ENCODE measurements at regions not wholly inside any gene's neighbourhood (a gene's known extent, or its start where the extent isn't known, plus 50 kb on each side); places are given as distances from the start of the nearest gene placed in this dataset.

DNA sequence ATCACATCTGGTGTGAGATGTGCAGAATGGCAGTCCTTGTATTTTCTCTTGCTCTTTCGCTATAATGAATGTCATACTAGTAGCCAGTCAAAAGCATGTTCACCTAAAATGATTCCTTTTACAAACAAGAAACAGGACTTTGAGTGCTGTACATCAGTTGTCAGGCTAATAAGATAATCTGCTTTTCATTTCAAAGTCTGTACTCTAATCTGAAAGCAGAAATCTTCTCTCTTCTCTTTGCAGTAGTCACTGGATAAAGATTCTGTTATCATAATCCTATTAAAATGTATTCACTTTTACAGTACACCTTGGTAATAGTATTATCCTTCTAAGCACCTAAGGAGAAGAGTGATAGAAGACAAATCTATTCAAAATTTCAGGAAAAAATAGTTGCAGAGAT, 300.1 kb downstream of the MFSD1 start:
- H3K27ac Mint-ChIP-seq (ENCODE audit: unreplicated experiment) = no peak overlapping the region
- TF ChIP-seq, protein P1, sequence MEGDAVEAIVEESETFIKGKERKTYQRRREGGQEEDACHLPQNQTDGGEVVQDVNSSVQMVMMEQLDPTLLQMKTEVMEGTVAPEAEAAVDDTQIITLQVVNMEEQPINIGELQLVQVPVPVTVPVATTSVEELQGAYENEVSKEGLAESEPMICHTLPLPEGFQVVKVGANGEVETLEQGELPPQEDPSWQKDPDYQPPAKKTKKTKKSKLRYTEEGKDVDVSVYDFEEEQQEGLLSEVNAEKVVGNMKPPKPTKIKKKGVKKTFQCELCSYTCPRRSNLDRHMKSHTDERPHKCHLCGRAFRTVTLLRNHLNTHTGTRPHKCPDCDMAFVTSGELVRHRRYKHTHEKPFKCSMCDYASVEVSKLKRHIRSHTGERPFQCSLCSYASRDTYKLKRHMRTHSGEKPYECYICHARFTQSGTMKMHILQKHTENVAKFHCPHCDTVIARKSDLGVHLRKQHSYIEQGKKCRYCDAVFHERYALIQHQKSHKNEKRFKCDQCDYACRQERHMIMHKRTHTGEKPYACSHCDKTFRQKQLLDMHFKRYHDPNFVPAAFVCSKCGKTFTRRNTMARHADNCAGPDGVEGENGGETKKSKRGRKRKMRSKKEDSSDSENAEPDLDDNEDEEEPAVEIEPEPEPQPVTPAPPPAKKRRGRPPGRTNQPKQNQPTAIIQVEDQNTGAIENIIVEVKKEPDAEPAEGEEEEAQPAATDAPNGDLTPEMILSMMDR (IDR thresholded peaks at IDR 0.05) = no peak
- H3K4me3 Mint-ChIP-seq (ENCODE audit: unreplicated experiment) = no peak overlapping the region
- no peak for DNase-seq (ENCODE audit: extremely low spot score, unreplicated experiment)
- H3K4me1 Mint-ChIP-seq (ENCODE audit: unreplicated experiment) = no peaks in the 10 kb centered on the region
- H3K27me3 Mint-ChIP-seq (ENCODE audit: unreplicated experiment) = no peaks in the 10 kb centered on the region
- no peaks in the 10 kb centered on the region for H3K9me3 Mint-ChIP-seq (ENCODE audit: unreplicated experiment)
- no peaks in the 10 kb centered on the region for H3K36me3 Mint-ChIP-seq (ENCODE audit: unreplicated experiment)

DNA sequence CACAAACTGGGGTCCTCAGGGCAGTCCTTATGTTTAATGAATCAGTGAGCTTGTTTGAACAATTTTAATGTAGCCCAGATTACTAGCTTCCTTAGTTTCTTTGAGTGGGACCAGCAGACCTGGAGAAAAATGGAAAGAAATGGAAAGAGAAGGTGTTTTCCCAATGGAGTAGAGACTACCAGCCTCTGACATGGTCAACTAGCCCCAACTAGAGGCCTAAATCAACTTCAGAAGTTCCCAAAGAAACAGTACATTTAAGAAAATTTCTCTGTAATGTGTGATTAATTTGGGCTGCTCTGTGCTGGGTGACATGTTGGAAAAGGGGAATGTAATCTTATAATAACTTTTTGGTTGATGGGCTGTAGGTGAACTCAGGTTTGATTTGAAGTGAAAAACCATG, 310.9 kb downstream of the MFSD1 start:
- Mint-ChIP-seq H3K4me1 (ENCODE audit: unreplicated experiment) (no peaks in the 10 kb centered on the region), H3K9me3 (ENCODE audit: unreplicated experiment) (no peaks in the 10 kb centered on the region), H3K36me3 (ENCODE audit: unreplicated experiment) (no peaks in the 10 kb centered on the region), H3K4me3 (ENCODE audit: unreplicated experiment) (no peak overlapping the region), H3K27me3 (ENCODE audit: unreplicated experiment) (peaks cover 3% of the 10 kb centered on the region), H3K27ac (ENCODE audit: unreplicated experiment) (no peak overlapping the region)
- TF ChIP-seq, protein P1 (IDR thresholded peaks at IDR 0.05) = no peak
- no peak for DNase-seq (ENCODE audit: extremely low spot score, unreplicated experiment)

DNA sequence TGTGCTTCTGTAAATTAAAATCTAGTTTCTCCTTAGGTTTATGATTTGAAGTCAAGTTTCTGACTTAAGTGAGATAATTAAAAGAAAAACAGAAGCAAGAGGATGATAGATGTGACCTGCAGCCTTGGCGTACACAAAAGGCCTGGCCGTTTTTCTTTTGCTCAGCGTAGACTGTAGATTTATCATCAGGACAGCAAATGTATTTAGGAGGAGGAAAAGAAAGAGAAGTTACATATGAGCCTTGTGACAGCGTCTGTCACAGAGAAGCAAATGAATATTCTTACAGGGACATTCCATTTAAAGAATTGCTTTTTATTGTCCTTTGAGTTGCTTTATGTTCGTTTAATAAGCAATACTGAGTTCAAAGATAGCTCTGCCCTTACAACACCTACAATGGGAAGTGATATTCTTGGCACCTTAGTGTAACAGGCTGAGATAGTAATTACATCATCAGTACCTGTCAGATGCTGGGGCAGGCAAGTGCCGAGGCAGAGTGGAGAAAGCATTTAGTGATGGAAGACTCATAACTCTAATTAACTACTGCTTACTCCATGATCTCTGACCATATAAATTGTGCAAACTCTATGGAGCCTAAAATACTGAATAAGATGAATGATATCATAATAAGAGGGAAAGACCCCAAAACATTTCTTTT, 311.5 kb downstream of the MFSD1 start:
- no peak overlapping the region for H3K27ac Mint-ChIP-seq (ENCODE audit: unreplicated experiment)
- H3K36me3 Mint-ChIP-seq (ENCODE audit: unreplicated experiment) = no peaks in the 10 kb centered on the region
- H3K4me3 Mint-ChIP-seq (ENCODE audit: unreplicated experiment) = no peak overlapping the region
- H3K27me3 Mint-ChIP-seq (ENCODE audit: unreplicated experiment) = peaks cover 3% of the 10 kb centered on the region
- no peak for DNase-seq (ENCODE audit: extremely low spot score, unreplicated experiment)
- no peaks in the 10 kb centered on the region for H3K4me1 Mint-ChIP-seq (ENCODE audit: unreplicated experiment)
- TF ChIP-seq, protein P1 (IDR thresholded peaks at IDR 0.05) = no peak
- no peaks in the 10 kb centered on the region for H3K9me3 Mint-ChIP-seq (ENCODE audit: unreplicated experiment)

DNA sequence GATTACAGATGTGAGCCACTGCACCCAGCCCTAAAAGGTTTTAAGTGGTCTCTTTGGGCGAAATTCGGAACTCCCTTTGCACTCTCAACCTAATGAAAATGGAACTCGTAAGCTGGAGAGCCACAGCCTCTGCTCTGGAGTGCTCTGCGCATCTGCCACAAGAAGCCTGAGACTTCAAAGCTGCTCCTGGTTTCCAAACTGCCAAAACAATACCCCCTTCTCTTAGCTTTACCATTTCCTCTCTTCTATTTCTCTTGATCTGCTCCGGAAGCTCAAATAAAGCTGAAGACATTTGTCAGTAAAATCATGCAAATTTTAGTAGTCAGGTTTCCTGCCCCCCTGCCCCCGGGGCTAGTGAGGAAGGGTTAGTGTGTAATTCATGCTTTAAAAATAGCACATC, 312.7 kb downstream of the MFSD1 start:
- H3K9me3 Mint-ChIP-seq (ENCODE audit: unreplicated experiment) = no peaks in the 10 kb centered on the region
- no peaks in the 10 kb centered on the region for H3K36me3 Mint-ChIP-seq (ENCODE audit: unreplicated experiment)
- no peak overlapping the region for H3K27ac Mint-ChIP-seq (ENCODE audit: unreplicated experiment)
- no peak overlapping the region for H3K4me3 Mint-ChIP-seq (ENCODE audit: unreplicated experiment)
- H3K27me3 Mint-ChIP-seq (ENCODE audit: unreplicated experiment) = peaks cover 3% of the 10 kb centered on the region
- no peaks in the 10 kb centered on the region for H3K4me1 Mint-ChIP-seq (ENCODE audit: unreplicated experiment)
- DNase-seq (ENCODE audit: extremely low spot score, unreplicated experiment) = no peak
- TF ChIP-seq, protein P1 (IDR thresholded peaks at IDR 0.05) = no peak

DNA sequence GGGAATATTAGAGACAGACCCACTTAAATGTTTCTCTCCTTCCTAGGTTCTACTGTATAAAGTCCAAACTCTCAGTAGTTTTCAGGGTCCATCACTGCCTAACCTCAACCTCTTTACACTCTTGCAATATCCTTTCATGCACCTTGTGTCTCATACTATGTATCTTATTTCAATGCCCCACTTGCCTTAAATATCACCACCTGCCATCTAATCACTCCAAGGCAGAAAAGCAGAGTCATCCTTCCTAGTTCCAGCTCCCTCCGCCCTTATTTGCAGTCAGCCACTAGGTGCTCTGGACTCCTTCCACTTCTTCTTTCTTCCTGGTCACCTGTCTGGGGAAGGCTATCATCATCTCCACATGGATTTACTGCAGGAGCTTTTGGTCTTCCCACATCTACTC, 322.0 kb downstream of the MFSD1 start:
- TF ChIP-seq, protein P1 (IDR thresholded peaks at IDR 0.05) = no peak
- no peak overlapping the region for H3K4me3 Mint-ChIP-seq (ENCODE audit: unreplicated experiment)
- H3K27ac Mint-ChIP-seq (ENCODE audit: unreplicated experiment) = no peak overlapping the region
- H3K9me3 Mint-ChIP-seq (ENCODE audit: unreplicated experiment) = no peaks in the 10 kb centered on the region
- no peak for DNase-seq (ENCODE audit: extremely low spot score, unreplicated experiment)
- no peaks in the 10 kb centered on the region for H3K4me1 Mint-ChIP-seq (ENCODE audit: unreplicated experiment)
- no peaks in the 10 kb centered on the region for H3K36me3 Mint-ChIP-seq (ENCODE audit: unreplicated experiment)
- H3K27me3 Mint-ChIP-seq (ENCODE audit: unreplicated experiment) = peaks cover 13% of the 10 kb centered on the region
